Limb (tissue), 2 donors: ENCODE measurements at regions not wholly inside any gene's neighbourhood (a gene's known extent, or its start where the extent isn't known, plus 50 kb on each side); places are given as distances from the start of the nearest gene placed in this dataset.

Experiments used
- DNase-seq, 2 donors: peaks; one replicate each; pipeline ENCODE4 v3.0.0-alpha.2; 2016; ENCODE audit errors: extremely low spot score in 2 of 2

DNA sequence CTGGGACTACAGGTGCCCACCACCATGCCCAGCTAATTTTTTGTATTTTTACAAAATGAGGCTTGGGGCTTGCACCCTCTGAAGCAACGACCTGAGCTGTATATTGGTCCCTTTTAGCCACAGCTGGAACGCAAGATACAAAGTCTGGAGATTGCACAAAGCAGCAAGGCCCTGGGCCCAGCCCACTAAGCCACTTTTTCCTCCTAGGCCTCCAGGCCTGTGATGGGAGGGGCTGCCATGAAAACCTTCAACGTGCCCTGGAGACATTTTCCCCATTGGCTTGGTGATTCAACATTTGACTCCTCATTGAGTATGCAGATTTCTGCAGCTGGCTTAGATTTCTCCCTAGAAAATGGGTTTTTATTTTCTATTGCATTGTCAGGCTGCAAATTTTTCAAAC lies 69.2 kb downstream of the CYB561 start:
- DNase-seq: no peak

DNA sequence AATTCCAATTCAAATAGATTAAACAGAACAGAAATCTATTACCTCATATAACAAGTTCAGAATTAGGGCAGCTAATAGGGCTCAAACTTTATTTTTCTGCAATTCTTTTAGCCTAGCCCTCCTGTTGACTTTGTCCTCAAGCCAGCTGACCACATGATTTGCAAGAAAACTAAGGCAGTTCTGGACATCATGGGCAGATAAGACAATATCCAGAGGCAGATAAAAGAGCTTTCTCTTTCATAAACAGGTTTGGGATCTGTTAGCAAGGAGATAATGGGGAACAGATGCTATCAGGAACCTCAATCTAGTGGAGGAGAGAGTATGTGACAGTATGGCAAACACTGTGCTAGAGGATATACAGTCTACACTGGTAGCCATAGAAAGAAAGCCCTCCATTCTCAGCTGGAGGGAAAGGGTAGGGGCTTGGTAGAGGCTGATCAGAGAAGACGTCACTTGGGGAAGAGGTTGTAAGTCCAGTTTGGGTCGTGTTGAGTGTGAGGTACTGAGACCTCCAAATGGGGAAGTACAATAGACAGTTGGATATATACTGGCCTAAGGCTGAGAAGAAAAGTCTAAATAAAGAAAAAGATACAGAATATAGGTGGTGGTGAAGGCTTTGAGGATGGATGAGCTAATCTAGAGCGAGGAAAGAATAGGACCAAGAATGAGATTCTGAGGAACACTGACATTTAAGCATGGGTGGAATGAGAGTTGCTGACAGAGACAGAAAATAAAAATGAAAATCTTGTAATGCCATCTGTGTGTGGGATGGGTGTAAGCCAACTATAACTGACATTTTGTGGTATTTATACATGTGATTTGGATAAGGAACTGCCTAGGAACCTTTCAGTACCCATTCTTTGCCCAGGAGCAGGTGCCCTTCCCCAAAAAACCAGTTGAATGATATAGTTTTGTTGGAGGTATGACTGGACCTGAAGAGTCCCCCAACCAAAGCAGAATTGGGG lies 67.4 kb downstream of the CYB561 start:
- DNase-seq: no peak

DNA sequence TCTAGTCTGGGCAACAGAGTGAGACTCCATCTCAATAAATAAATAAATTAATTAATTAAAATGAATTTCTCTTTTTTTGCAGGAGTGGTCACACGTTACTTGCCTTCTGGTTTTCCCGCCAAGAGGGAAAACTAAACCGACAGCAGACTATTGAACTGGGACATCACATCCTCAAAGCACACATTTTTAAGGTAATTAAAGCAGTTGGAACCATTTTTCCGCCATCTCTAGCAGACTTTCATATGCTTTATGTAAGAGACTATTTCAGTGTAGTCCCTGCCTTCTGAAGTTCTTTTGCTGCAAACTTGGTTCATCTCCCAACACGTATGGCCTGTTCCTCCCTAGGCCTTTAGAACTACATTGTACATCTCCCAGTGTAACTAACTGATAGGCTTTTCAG lies 66.5 kb downstream of the CYB561 start:
- no peak for DNase-seq

DNA sequence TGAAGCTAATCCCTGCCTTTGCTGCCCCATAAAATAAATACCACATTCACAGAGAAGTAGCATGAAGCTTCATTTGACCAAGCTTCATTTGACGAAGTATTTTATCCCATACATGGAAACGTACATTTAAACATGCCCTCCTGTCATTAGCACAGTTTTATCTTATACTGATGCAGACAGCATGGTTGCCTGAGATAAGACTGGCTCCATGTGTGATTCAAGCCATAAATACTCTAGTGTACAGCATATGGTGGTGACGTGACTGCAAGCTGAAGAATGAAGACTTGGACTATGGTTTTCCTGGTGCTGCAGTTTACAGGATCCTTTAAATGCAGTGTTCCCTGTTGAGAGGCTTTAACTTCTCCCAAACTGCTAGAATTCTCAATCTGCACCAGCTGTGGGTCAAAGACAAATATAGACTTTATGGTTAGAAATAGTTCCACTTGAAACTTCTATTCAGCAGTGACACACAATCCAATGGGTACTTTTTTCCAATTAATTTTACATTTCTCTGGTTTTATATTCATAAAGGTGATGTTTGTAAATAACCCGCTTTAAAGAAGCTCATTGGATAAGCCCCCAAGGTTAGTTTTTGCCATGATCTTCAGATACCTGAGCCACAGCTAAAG lies 64.9 kb downstream of the CYB561 start:
- DNase-seq: no peak

DNA sequence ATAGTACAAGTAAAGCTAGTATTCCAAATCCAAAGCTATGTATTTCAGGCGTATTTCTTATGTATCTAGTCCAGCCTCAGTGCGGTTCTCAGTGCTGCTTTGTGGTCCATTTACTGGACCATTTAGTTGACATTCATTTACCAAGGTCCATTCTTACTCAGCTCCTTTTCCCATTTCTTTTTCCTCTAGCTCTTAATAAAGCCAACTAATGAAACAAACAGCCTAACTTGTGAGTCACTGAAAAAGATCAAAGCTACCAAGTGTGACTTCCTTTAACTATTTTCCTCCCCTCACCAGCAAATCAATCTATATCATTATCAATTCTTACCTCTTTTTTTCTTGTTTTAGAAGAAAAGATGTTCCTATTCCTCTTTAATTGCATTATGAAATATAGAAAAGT lies 64.0 kb downstream of the CYB561 start:
- no peak for DNase-seq
